WERI-Rb-1 (cell line): ENCODE measurements at regions not wholly inside any gene's neighbourhood (a gene's known extent, or its start where the extent isn't known, plus 50 kb on each side); places are given as distances from the start of the nearest gene placed in this dataset.
"Not testable (repeated sequence)": the region's sequence is repeated elsewhere in the genome, so short reads cannot be mapped to it uniquely, and the experiment has no call there.

ENCODE experiments used
- DNase-seq: peaks from one replicate; pipeline ENCODE4 v3.0.0-alpha.2; 2020
- H3K27ac ChIP-seq: fragments of 250-450 bp; sonication (Bioruptor Pico); 2 replicates; pipeline ENCODE4 v1.5.1; 2020; ENCODE audit warnings: mild to moderate bottlenecking, moderate library complexity
- H3K27me3 ChIP-seq: fragments of 250-450 bp; sonication (Bioruptor Pico); 2 replicates; pipeline ENCODE4 v1.5.1; 2021; ENCODE audit warnings: mild to moderate bottlenecking, low read depth, moderate library complexity; ENCODE audit not compliant: insufficient read depth, severe bottlenecking
- H3K36me3 ChIP-seq: fragments of 250-450 bp; sonication (Bioruptor Pico); 2 replicates; pipeline ENCODE4 v1.5.1; 2020; ENCODE audit warnings: mild to moderate bottlenecking, moderate library complexity
- H3K4me3 ChIP-seq: 2 replicates; pipeline ENCODE4 v1.5.1; 2011; ENCODE audit warnings: low read depth, mild to moderate bottlenecking, control low read depth, low read length
- H3K9me3 ChIP-seq: fragments of 250-450 bp; sonication (Bioruptor Pico); 2 replicates; pipeline ENCODE4 v1.5.1; 2021; ENCODE audit warnings: mild to moderate bottlenecking, moderate library complexity; ENCODE audit not compliant: severe bottlenecking
- CTCF ChIP-seq: IDR thresholded peaks from 2 replicates; pipeline ENCODE4 v1.5.1; 2011; ENCODE audit warnings: low read depth, mild to moderate bottlenecking, control low read depth, inconsistent platforms, low read length

GRCh38 chr6:44022671-44023352 lies 104.4 kb downstream of the MRPL14 start:
- TF ChIP-seq CTCF: no peak

GRCh38 chr6:44022296-44022661 lies 105.0 kb downstream of the MRPL14 start:
- Histone ChIP-seq H3K27ac (no peak overlapping the region), H3K27me3 (no peaks in the 10 kb centered on the region), H3K9me3 (peaks cover 4% of the 10 kb centered on the region), H3K4me3 (no peak overlapping the region), H3K36me3 (no peaks in the 10 kb centered on the region)
- DNase-seq: peak; percentile 15
- no peak for TF ChIP-seq CTCF

More at GRCh38 chr6:44022671-44023352, 104.4 kb downstream of the MRPL14 start:
- peaks cover 4% of the 10 kb centered on the region for H3K9me3 ChIP-seq
- peak; percentile 4 for DNase-seq
- H3K4me3 ChIP-seq: no peak overlapping the region
- H3K36me3 ChIP-seq: no peaks in the 10 kb centered on the region
- no peak overlapping the region for H3K27ac ChIP-seq
- H3K27me3 ChIP-seq: no peaks in the 10 kb centered on the region

GRCh38 chr6:44021589-44022295 lies 105.5 kb downstream of the MRPL14 start:
- Histone ChIP-seq H3K9me3 (peaks cover 4% of the 10 kb centered on the region), H3K36me3 (no peaks in the 10 kb centered on the region), H3K4me3 (no peak overlapping the region), H3K27me3 (no peaks in the 10 kb centered on the region), H3K27ac (no peak overlapping the region)
- DNase-seq: peak; percentile 61
- TF ChIP-seq CTCF: no peak

GRCh38 chr6:44020664-44021425 lies 106.4 kb downstream of the MRPL14 start:
- H3K27me3 ChIP-seq: no peaks in the 10 kb centered on the region
- H3K36me3 ChIP-seq: no peaks in the 10 kb centered on the region
- peaks cover 4% of the 10 kb centered on the region for H3K9me3 ChIP-seq
- H3K27ac ChIP-seq: no peak overlapping the region
- TF ChIP-seq CTCF: no peak
- H3K4me3 ChIP-seq: no peak overlapping the region
- peak; percentile 3 for DNase-seq

DNA sequence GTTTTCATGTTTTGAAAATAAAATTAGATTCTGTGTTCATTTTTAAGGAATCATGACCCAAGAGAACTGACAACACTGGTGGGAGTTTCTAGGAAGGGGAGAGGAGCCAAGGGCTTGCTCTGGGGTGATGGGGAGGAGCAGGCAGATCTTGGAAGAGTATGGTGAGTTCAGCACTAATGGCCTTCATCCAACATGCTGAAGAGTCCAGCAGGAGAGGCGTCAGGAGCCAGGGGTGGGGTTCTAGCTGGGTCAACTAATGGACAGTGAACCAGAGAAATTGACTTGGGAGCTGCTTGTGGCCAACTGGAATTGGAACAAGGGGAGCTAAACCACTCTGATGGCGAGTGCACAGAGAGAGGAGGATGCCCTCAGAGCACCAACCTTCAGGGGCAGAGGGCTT lies 107.1 kb downstream of the MRPL14 start:
- peak; percentile 3 for DNase-seq
- Histone ChIP-seq H3K27ac (no peak overlapping the region), H3K27me3 (no peaks in the 10 kb centered on the region), H3K4me3 (no peak overlapping the region), H3K36me3 (no peaks in the 10 kb centered on the region), H3K9me3 (peaks cover 4% of the 10 kb centered on the region)
- TF ChIP-seq CTCF: no peak

- DNase-seq: peak; percentile 7
- H3K36me3 ChIP-seq, H3K27ac ChIP-seq, H3K9me3 ChIP-seq, H3K27me3 ChIP-seq, H3K4me3 ChIP-seq: not testable (repeated sequence)
Observed at GRCh38 chr6:44017307-44017706, 109.9 kb downstream of the MRPL14 start.
